GM12878 (cell line): ENCODE measurements at regions not wholly inside any gene's neighbourhood (a gene's known extent, or its start where the extent isn't known, plus 50 kb on each side); places are given as distances from the start of the nearest gene placed in this dataset.

ENCODE experiments used
- ATAC-seq: fragments of 200-7000 bp; cut with Tn5 transposase; 3 replicates; pipeline ENCODE4 v1.9.1; 2020; ENCODE audit warnings: mild to moderate bottlenecking, moderate library complexity
- BruUV-seq: library from RNA; stranded (reverse); fragments of 400-500 nt; replicated peaks from 2 replicates; lab custom pipeline; 2021; lab: Mats Ljungman, UMichigan
- CTCF ChIA-PET: fragments of 300-600 bp; sonication (Branson Sonifier 250); formaldehyde crosslinking; extraction: SDS; loops from one replicate; lab custom pipeline; 2021; ENCODE audit warnings: inconsistent platforms; lab: Yijun Ruan, JAX
- POLR2A ChIA-PET: fragments of 350-600 bp; formaldehyde crosslinking; extraction: SDS; loops from one replicate; lab custom pipeline; 2021; ENCODE audit warnings: inconsistent platforms; lab: Charles Lee
- RAD21 ChIA-PET: fragments of 300-600 bp; sonication (Branson Sonifier 250); formaldehyde crosslinking; loops from one replicate; lab custom pipeline; 2023; ENCODE audit warnings: antibody characterized with exemption; ENCODE audit not compliant: unreplicated experiment; lab: Charles Lee
- SMC1A ChIA-PET: fragments of 300-600 bp; sonication (Branson Sonifier 250); formaldehyde crosslinking; loops from one replicate; lab custom pipeline; 2023; ENCODE audit not compliant: unreplicated experiment, uncharacterized antibody; lab: Charles Lee
- DNase-seq: peaks from one replicate; pipeline ENCODE4 v3.0.0-alpha.2; 2011; ENCODE audit warnings: low read depth, low spot score
- FAIRE-seq: peaks from 3 replicates; lab custom pipeline; 2011; peaks lifted over from hg19 to GRCh38; lab: Jason Lieb, UNC
- H2AFZ ChIP-seq: 2 replicates; pipeline ENCODE4 v1.6.0; 2011; ENCODE audit warnings: low read depth, low read length, control low read depth; ENCODE audit not compliant: control insufficient read depth
- H3K27ac ChIP-seq: 2 replicates; pipeline ENCODE4 v1.5.1; 2011; ENCODE audit warnings: control low read depth; ENCODE audit not compliant: control insufficient read depth, insufficient read depth
- H3K27me3 ChIP-seq, 2 experiments: replicated peaks in 1 of 2; 2 replicates each; pipeline versions ENCODE4 v1.6.0 to v1.6.1; 2011; ENCODE audit warnings: low read length in 1 of 2; ENCODE audit not compliant: control insufficient read depth in 2 of 2, insufficient read depth in 2 of 2
- H3K36me3 ChIP-seq, 2 experiments: 2 replicates each; pipeline ENCODE4 v1.5.1; 2011; ENCODE audit warnings: low read length in 1 of 2; ENCODE audit not compliant: control insufficient read depth in 2 of 2, insufficient read depth in 2 of 2
- H3K4me1 ChIP-seq: 2 replicates; pipeline ENCODE4 v1.6.1; 2011; ENCODE audit warnings: mild to moderate bottlenecking, low read length, moderate library complexity, mixed read lengths; ENCODE audit not compliant: control insufficient read depth, insufficient read depth
- H3K4me2 ChIP-seq: 2 replicates; pipeline ENCODE4 v1.6.0; 2011; ENCODE audit warnings: control low read depth; ENCODE audit not compliant: control insufficient read depth, insufficient read depth
- H3K4me3 ChIP-seq: fragments of 200-600 bp; sonication (generic); 2 replicates; pipeline ENCODE4 v1.5.1; 2016
- H3K79me2 ChIP-seq: 2 replicates; pipeline ENCODE4 v1.6.0; 2011; ENCODE audit warnings: low read length; ENCODE audit not compliant: control insufficient read depth, insufficient read depth
- H3K9ac ChIP-seq: 2 replicates; pipeline ENCODE4 v1.8.0; 2011; ENCODE audit warnings: low read length, control low read depth, mixed read lengths; ENCODE audit not compliant: control insufficient read depth, insufficient read depth
- H3K9me3 ChIP-seq: replicated peaks from 3 replicates; pipeline ENCODE4 v1.5.1; 2011; ENCODE audit warnings: mild to moderate bottlenecking, low read length; ENCODE audit not compliant: control insufficient read depth, insufficient read depth
- H4K20me1 ChIP-seq: 2 replicates; pipeline ENCODE4 v1.6.0; 2011; ENCODE audit not compliant: control insufficient read depth, insufficient read depth
- ATF3 ChIP-seq: IDR thresholded peaks from 2 replicates; pipeline ENCODE4 v1.6.1; 2011; ENCODE audit warnings: low read depth, mild to moderate bottlenecking, low read length, moderate library complexity, borderline replicate concordance; ENCODE audit errors: extremely low read depth
- CHD1 ChIP-seq: IDR thresholded peaks from 2 replicates; pipeline ENCODE4 v1.6.1; 2012; ENCODE audit warnings: low read depth, low read length, improper control_type of control experiment
- EGR1 ChIP-seq, 2 experiments: IDR thresholded peaks; 1 replicate in 1 of 2; 2 replicates in 1 of 2; pipeline ENCODE4 v1.6.1; 2011 to 2012; ENCODE audit warnings: low read depth in 2 of 2, low read length in 2 of 2, borderline replicate concordance in 1 of 2, mild to moderate bottlenecking in 1 of 2, moderate library complexity in 1 of 2
- KLF5 ChIP-seq: fragments of 450-650 bp; IDR thresholded peaks from 2 replicates; pipeline ENCODE4 v1.6.1; 2014; ENCODE audit warnings: mild to moderate bottlenecking; ENCODE audit not compliant: partially characterized antibody
- MTA2 ChIP-seq: fragments of 450-650 bp; IDR thresholded peaks from 2 replicates; pipeline ENCODE4 v1.6.1; 2016; ENCODE audit warnings: low read depth, mild to moderate bottlenecking, moderate library complexity
- NRF1 ChIP-seq: conservative IDR thresholded peaks from 2 replicates; pipeline ENCODE4 v1.6.1; 2011; ENCODE audit warnings: mild to moderate bottlenecking, low read depth, low read length, improper control_type of control experiment
- RBBP5 ChIP-seq: fragments of 200-600 bp; sonication (generic); conservative IDR thresholded peaks from 2 replicates; pipeline ENCODE4 v1.6.1; 2016
- SIX5 ChIP-seq: IDR thresholded peaks from 2 replicates; pipeline ENCODE4 v1.6.1; 2011; ENCODE audit warnings: mild to moderate bottlenecking, low read depth, low read length, moderate library complexity; ENCODE audit not compliant: severe bottlenecking
- SUPT20H ChIP-seq: IDR thresholded peaks from 2 replicates; pipeline ENCODE4 v1.6.1; 2011; ENCODE audit warnings: low read depth, mild to moderate bottlenecking, low read length, moderate library complexity, borderline replicate concordance; ENCODE audit not compliant: control insufficient read depth
- WGBS: methylation state at CpG from one replicate; pipeline ENCODE4 v1.1.6; 2016; ENCODE audit warnings: low lambda C conversion rate; ENCODE audit not compliant: insufficient replicate concordance, insufficient coverage; ENCODE audit errors: missing lambda C conversion rate; 5-methylcytosine and 5-hydroxymethylcytosine counted together
- in situ Hi-C: fragments of 300-500 bp; cut with MboI; formaldehyde crosslinking; loops from 9 replicates; pipeline ENCODE4 v1.14.3; 2018; ENCODE audit warnings: mixed read lengths
- intact Hi-C: fragments of 100-400 bp; cut with micrococcal nuclease; formaldehyde crosslinking; loops from one replicate; pipeline ENCODE4 v1.14.2; 2022; ENCODE audit not compliant: unreplicated experiment

GRCh38 chr13:110811771-110812120 is 98.2 kb downstream of the ING1 start:
- no peak for FAIRE-seq
- no peaks in the 10 kb centered on the region for H3K9me3 ChIP-seq
- RAD21 ChIA-PET, result interaction anchor here (0.9 kb wide), 1 partner anchor 356 kb away, joined by 3 read pairs; no protein-coding TSS in a partner anchor
- intact Hi-C loops, result no loop called here
- H3K4me2 ChIP-seq, result no peak overlapping the region
- no peak for TF ChIP-seq NRF1
- TF ChIP-seq SIX5, result no peak
- TF ChIP-seq, all 136 proteins: peak for 0
- H3K4me3 ChIP-seq, result no peak overlapping the region
- in situ Hi-C loops, result loop anchor here (10.0 kb wide), 1 partner anchor 587 kb away; no protein-coding TSS in a partner anchor
- ChIA-PET POLR2A (no interaction called here), SMC1A (interaction anchor here (1.1 kb wide), 1 partner anchor 166 kb away, joined by 3 read pairs; no protein-coding TSS in a partner anchor), CTCF (interaction anchor here (0.6 to 1.0 kb wide), 2 partner anchors 218 to 250 kb away, joined by 3 read pairs; no protein-coding TSS in a partner anchor)
- no peak overlapping the region for H3K27ac ChIP-seq
- no peak overlapping the region for H3K9ac ChIP-seq
- ATAC-seq (peak; percentile 51; the same call in 2 of the 3 replicates), DNase-seq (no peak)
- peaks cover 0 to 3% of the 10 kb centered on the region in 2 experiments; a peak in 1 of 4 replicates for H3K27me3 ChIP-seq
- 0 out of 2 replicates have a peak, but pooled peaks cover 5% of the 10 kb centered on the region for H3K4me1 ChIP-seq
- no TSS peak for BruUV-seq
- H4K20me1 ChIP-seq, result no peaks in the 10 kb centered on the region
- no peaks in the 10 kb centered on the region for H3K36me3 ChIP-seq
- 70% methylated on average over 8 of the region's 8 CpGs for WGBS
- no peaks in the 10 kb centered on the region for H3K79me2 ChIP-seq
- no peak overlapping the region for H2AFZ ChIP-seq

- 79% methylated on average over 46 of the region's 48 CpGs for WGBS
- Histone ChIP-seq H3K9ac (no peak overlapping the region), H4K20me1 (no peaks in the 10 kb centered on the region), H3K4me3 (no peak overlapping the region), H3K27me3 (peaks cover 0 to 3% of the 10 kb centered on the region in 2 experiments; a peak in 1 of 4 replicates), H3K4me2 (no peak overlapping the region), H3K79me2 (no peaks in the 10 kb centered on the region), H3K9me3 (no peaks in the 10 kb centered on the region), H3K36me3 (no peaks in the 10 kb centered on the region), H3K4me1 (0 out of 2 replicates have a peak, but pooled peaks cover 5% of the 10 kb centered on the region), H3K27ac (no peak overlapping the region), H2AFZ (no peak overlapping the region)
- ChIA-PET POLR2A (no interaction called here), RAD21 (interaction anchor here (0.9 kb wide), 1 partner anchor 357 kb away, joined by 3 read pairs; no protein-coding TSS in a partner anchor), SMC1A (interaction anchor here (1.1 kb wide), 1 partner anchor 166 kb away, joined by 3 read pairs; no protein-coding TSS in a partner anchor), CTCF (interaction anchor here (1.0 kb wide), 1 partner anchor 219 kb away, joined by 3 read pairs; no protein-coding TSS in a partner anchor)
- no TSS peak for BruUV-seq
- FAIRE-seq (no peak), ATAC-seq (no peak), DNase-seq (no peak)
- intact Hi-C loops (no loop called here), in situ Hi-C loops (loop anchor here (10.0 kb wide), 1 partner anchor 587 kb away; no protein-coding TSS in a partner anchor)
- TF ChIP-seq ATF3 (no peak), KLF5 (no peak), MTA2 (no peak), RBBP5 (no peak), EGR1 (IDR thresholded peaks at IDR 0.05; ENCODE audit: borderline replicate concordance in 1 of 2, low read depth in 2 of 2, low read length in 2 of 2) (no peak), SUPT20H (no peak), CHD1 (no peak)
Observed at GRCh38 chr13:110812121-110812868, 98.8 kb downstream of the ING1 start.
